Neuron (in vitro differentiated cells): ENCODE measurements at regions not wholly inside any gene's neighbourhood (a gene's known extent, or its start where the extent isn't known, plus 50 kb on each side); places are given as distances from the start of the nearest gene placed in this dataset.

ENCODE experiments used
- H2AFZ ChIP-seq: one replicate; pipeline ENCODE4 v1.6.1; 2013; ENCODE audit warnings: low read depth, mild to moderate bottlenecking, inconsistent platforms, low read length, moderate library complexity
- H3K27me3 ChIP-seq: one replicate; pipeline ENCODE4 v1.6.1; 2013; ENCODE audit warnings: low read length; ENCODE audit not compliant: insufficient read depth
- H3K36me3 ChIP-seq: one replicate; pipeline ENCODE4 v1.6.1; 2013; ENCODE audit warnings: low read length; ENCODE audit not compliant: insufficient read depth
- H3K4me1 ChIP-seq: one replicate; pipeline ENCODE4 v1.6.1; 2013; ENCODE audit warnings: low read length; ENCODE audit not compliant: insufficient read depth
- H3K4me3 ChIP-seq: 2 replicates; pipeline ENCODE4 v1.5.1; 2013; ENCODE audit warnings: mild to moderate bottlenecking, low read length, moderate library complexity
- H3K9me3 ChIP-seq: one replicate; pipeline ENCODE4 v1.6.1; 2013; ENCODE audit warnings: low read length

- no peaks in the 10 kb centered on the region for H3K27me3 ChIP-seq
These were observed 303.3 kb downstream of the GALR1 start for GRCh38 chr18:77552945-77553344.

GRCh38 chr18:77554061-77554460, 304.4 kb downstream of the GALR1 start:
- no peaks in the 10 kb centered on the region for H3K36me3 ChIP-seq
- no peaks in the 10 kb centered on the region for H3K9me3 ChIP-seq
- H3K27me3 ChIP-seq = no peaks in the 10 kb centered on the region
- H2AFZ ChIP-seq = no peak overlapping the region
- no peak overlapping the region for H3K4me3 ChIP-seq
- H3K4me1 ChIP-seq = no peaks in the 10 kb centered on the region

More at GRCh38 chr18:77552945-77553344, 303.3 kb downstream of the GALR1 start:
- no peaks in the 10 kb centered on the region for H3K36me3 ChIP-seq
- H3K4me1 ChIP-seq = no peaks in the 10 kb centered on the region
- H3K4me3 ChIP-seq = no peak overlapping the region
- no peak overlapping the region for H2AFZ ChIP-seq
- no peaks in the 10 kb centered on the region for H3K9me3 ChIP-seq

- Histone ChIP-seq H3K36me3 (no peaks in the 10 kb centered on the region), H2AFZ (no peak overlapping the region), H3K9me3 (no peaks in the 10 kb centered on the region), H3K27me3 (no peaks in the 10 kb centered on the region), H3K4me3 (no peak overlapping the region), H3K4me1 (no peaks in the 10 kb centered on the region)
These were observed 307.5 kb downstream of the GALR1 start for GRCh38 chr18:77557046-77557587.

- no peak overlapping the region for H3K4me3 ChIP-seq
- no peaks in the 10 kb centered on the region for H3K9me3 ChIP-seq
- no peaks in the 10 kb centered on the region for H3K4me1 ChIP-seq
- no peaks in the 10 kb centered on the region for H3K36me3 ChIP-seq
- H3K27me3 ChIP-seq = no peaks in the 10 kb centered on the region
- H2AFZ ChIP-seq = no peak overlapping the region
These were observed 309.7 kb downstream of the GALR1 start for GRCh38 chr18:77559274-77559910.

GRCh38 chr18:77560341-77560992, 310.8 kb downstream of the GALR1 start:
- Histone ChIP-seq H3K9me3 (no peaks in the 10 kb centered on the region), H3K27me3 (no peaks in the 10 kb centered on the region), H2AFZ (no peak overlapping the region), H3K4me1 (no peaks in the 10 kb centered on the region), H3K36me3 (no peaks in the 10 kb centered on the region), H3K4me3 (no peak overlapping the region)

GRCh38 chr18:77566604-77567003, 317.0 kb downstream of the GALR1 start:
- Histone ChIP-seq H3K4me1 (no peaks in the 10 kb centered on the region), H3K36me3 (no peaks in the 10 kb centered on the region), H3K4me3 (no peak overlapping the region)

GRCh38 chr18:77567205-77567604, 317.6 kb downstream of the GALR1 start:
- Histone ChIP-seq H3K27me3 (no peaks in the 10 kb centered on the region), H3K4me3 (no peak overlapping the region), H3K36me3 (no peaks in the 10 kb centered on the region), H3K4me1 (no peaks in the 10 kb centered on the region), H3K9me3 (no peaks in the 10 kb centered on the region), H2AFZ (no peak overlapping the region)

More at GRCh38 chr18:77566604-77567003, 317.0 kb downstream of the GALR1 start:
- H3K9me3 ChIP-seq = no peaks in the 10 kb centered on the region
- H2AFZ ChIP-seq = no peak overlapping the region
- H3K27me3 ChIP-seq = no peaks in the 10 kb centered on the region

GRCh38 chr18:77571743-77572142, 322.1 kb downstream of the GALR1 start:
- H3K4me3 ChIP-seq = no peak overlapping the region
- no peaks in the 10 kb centered on the region for H3K9me3 ChIP-seq
- no peaks in the 10 kb centered on the region for H3K36me3 ChIP-seq
- H3K4me1 ChIP-seq = no peaks in the 10 kb centered on the region
- no peaks in the 10 kb centered on the region for H3K27me3 ChIP-seq
- H2AFZ ChIP-seq = no peak overlapping the region

- no peaks in the 10 kb centered on the region for H3K9me3 ChIP-seq
- no peaks in the 10 kb centered on the region for H3K27me3 ChIP-seq
- no peaks in the 10 kb centered on the region for H3K4me1 ChIP-seq
- H3K4me3 ChIP-seq = no peak overlapping the region
- no peaks in the 10 kb centered on the region for H3K36me3 ChIP-seq
- H2AFZ ChIP-seq = no peak overlapping the region
These were observed 322.9 kb downstream of the GALR1 start for GRCh38 chr18:77572537-77572936.

GRCh38 chr18:77573571-77573970, 323.9 kb downstream of the GALR1 start:
- Histone ChIP-seq H3K36me3 (no peaks in the 10 kb centered on the region), H3K27me3 (no peaks in the 10 kb centered on the region), H3K4me3 (no peak overlapping the region), H3K4me1 (no peaks in the 10 kb centered on the region), H3K9me3 (no peaks in the 10 kb centered on the region), H2AFZ (no peak overlapping the region)

GRCh38 chr18:77590943-77591515, 341.4 kb downstream of the GALR1 start:
- no peaks in the 10 kb centered on the region for H3K9me3 ChIP-seq
- no peak overlapping the region for H2AFZ ChIP-seq
- no peaks in the 10 kb centered on the region for H3K4me1 ChIP-seq
- H3K27me3 ChIP-seq = no peaks in the 10 kb centered on the region
- H3K4me3 ChIP-seq = no peak overlapping the region
- H3K36me3 ChIP-seq = no peaks in the 10 kb centered on the region

- H3K36me3 ChIP-seq = no peaks in the 10 kb centered on the region
- no peaks in the 10 kb centered on the region for H3K9me3 ChIP-seq
- no peaks in the 10 kb centered on the region for H3K4me1 ChIP-seq
- no peak overlapping the region for H3K4me3 ChIP-seq
- no peaks in the 10 kb centered on the region for H3K27me3 ChIP-seq
- H2AFZ ChIP-seq = no peak overlapping the region
These were observed 348.1 kb downstream of the GALR1 start for GRCh38 chr18:77597726-77598125.

- Histone ChIP-seq H3K4me3 (no peak overlapping the region), H3K4me1 (no peaks in the 10 kb centered on the region), H2AFZ (no peak overlapping the region), H3K9me3 (no peaks in the 10 kb centered on the region), H3K36me3 (no peaks in the 10 kb centered on the region), H3K27me3 (no peaks in the 10 kb centered on the region)
These were observed 351.0 kb downstream of the GALR1 start for GRCh38 chr18:77600674-77601073.
